K562 (cell line): ENCODE measurements at regions not wholly inside any gene's neighbourhood (a gene's known extent, or its start where the extent isn't known, plus 50 kb on each side); places are given as distances from the start of the nearest gene placed in this dataset.

Experiments
- CREB3L1 ChIP-seq: fragments of 450-650 bp; IDR thresholded peaks from 2 replicates; pipeline ENCODE4 v1.6.1; 2014; ENCODE audit warnings: low read depth, mild to moderate bottlenecking, moderate library complexity, borderline replicate concordance
- E4F1 ChIP-seq: fragments of 250-450 bp; sonication (Bioruptor Pico); IDR thresholded peaks from 2 replicates; pipeline ENCODE4 v1.5.0; 2021; ENCODE audit warnings: mild to moderate bottlenecking, borderline replicate concordance
- MBD2 ChIP-seq: sonication (generic); IDR thresholded peaks from 2 replicates; pipeline ENCODE4 v1.6.1; 2016; ENCODE audit warnings: low read depth, borderline replicate concordance
- NCOR1 ChIP-seq: fragments of 450-650 bp; IDR thresholded peaks from 2 replicates; pipeline ENCODE4 v1.6.1; 2016; ENCODE audit warnings: mild to moderate bottlenecking, moderate library complexity
- TGIF2 ChIP-seq: sonication (generic); formaldehyde crosslinking; IDR thresholded peaks from 2 replicates; pipeline ENCODE4 v1.8.1; 2022; ENCODE audit warnings: mild to moderate bottlenecking, missing genetic modification reagents, moderate library complexity
- THRB ChIP-seq: fragments of 450-650 bp; formaldehyde crosslinking; conservative IDR thresholded peaks from 2 replicates; pipeline ENCODE4 v1.4.0; 2022; ENCODE audit warnings: mild to moderate bottlenecking, missing genetic modification characterization
- ZBTB40 ChIP-seq, 2 experiments: fragments of 450-650 bp in 1 of 2; sonication (generic) in 1 of 2; formaldehyde crosslinking in 1 of 2; IDR thresholded peaks; 2 replicates each; pipeline versions ENCODE4 v1.7.1 to v1.9.0; 2016 to 2022; ENCODE audit warnings: inconsistent platforms in 1 of 2, mild to moderate bottlenecking in 1 of 2, missing genetic modification reagents in 1 of 2
- ZNF699 ChIP-seq: fragments of 250-450 bp; sonication (Bioruptor Pico); IDR thresholded peaks from 2 replicates; pipeline ENCODE4 v1.8.0; 2021; ENCODE audit warnings: mild to moderate bottlenecking, moderate library complexity; ENCODE audit not compliant: insufficient replicate concordance
- TF ChIP-seq, protein P1 (sequence below): sonication (generic); formaldehyde crosslinking; IDR thresholded peaks from 2 replicates; pipeline ENCODE4 v1.9.0; 2022; ENCODE audit warnings: mild to moderate bottlenecking, missing genetic modification reagents

DNA sequence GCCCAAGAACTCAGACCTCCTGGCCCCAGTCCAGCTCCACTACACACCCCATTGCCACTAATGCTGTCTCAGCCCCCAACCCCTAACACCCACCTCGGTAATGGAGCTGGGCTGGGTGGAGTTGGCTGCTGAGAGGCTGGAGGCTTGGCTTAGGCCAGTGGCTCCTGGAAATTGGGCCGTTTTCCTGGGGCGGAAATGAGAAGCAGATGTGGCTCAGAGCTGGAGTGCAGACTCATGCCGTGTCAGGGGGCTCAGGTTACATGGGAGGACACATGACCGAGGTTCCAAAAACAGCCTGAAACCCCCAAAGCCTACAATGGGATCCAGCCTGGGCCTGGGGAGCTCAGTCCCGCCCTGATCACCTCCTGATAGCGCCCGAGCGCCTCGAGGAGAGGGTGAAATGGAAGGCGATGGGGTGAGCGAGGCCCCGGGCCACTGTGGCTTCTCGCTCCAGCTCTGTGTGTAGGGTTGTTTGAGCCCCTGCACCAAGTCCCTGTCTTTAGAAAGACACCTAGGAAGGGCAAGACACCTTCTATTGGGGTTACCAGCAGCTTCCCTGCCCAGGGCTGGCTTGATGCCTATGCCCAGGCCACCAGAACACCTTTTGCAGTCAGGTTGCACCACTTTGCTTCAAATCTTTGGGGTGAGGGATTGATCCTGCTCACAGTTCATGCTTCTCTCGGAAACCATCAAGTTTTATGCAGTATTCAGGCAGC is 175.7 kb upstream of the HAAO start (continued):
- TF ChIP-seq ZBTB40 (IDR thresholded peaks at IDR 0.05) (0 out of 2 replicates have a peak, but pooled peaks have one; percentile 25), ZBTB40 (CRISPR knock-in tag; IDR thresholded peaks at IDR 0.05) (no peak), CREB3L1 (peak; percentile 88; the same call in 1 of the 2 replicates), MBD2 (peak; percentile 56; the same call in 1 of the 2 replicates), ZNF699 (CRISPR knock-in tag) (no peak), TGIF2 (no peak), THRB (CRISPR knock-in tag) (peak; percentile 63; the same call in 1 of the 2 replicates), NCOR1 (peak; percentile 60), E4F1 (CRISPR knock-in tag) (no peak)
- TF ChIP-seq, protein P1, sequence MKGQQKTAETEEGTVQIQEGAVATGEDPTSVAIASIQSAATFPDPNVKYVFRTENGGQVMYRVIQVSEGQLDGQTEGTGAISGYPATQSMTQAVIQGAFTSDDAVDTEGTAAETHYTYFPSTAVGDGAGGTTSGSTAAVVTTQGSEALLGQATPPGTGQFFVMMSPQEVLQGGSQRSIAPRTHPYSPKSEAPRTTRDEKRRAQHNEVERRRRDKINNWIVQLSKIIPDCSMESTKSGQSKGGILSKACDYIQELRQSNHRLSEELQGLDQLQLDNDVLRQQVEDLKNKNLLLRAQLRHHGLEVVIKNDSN (CRISPR knock-in tag), result peak; percentile 83
